Upper lobe of left lung (tissue), 4 donors: ENCODE measurements at regions not wholly inside any gene's neighbourhood (a gene's known extent, or its start where the extent isn't known, plus 50 kb on each side); places are given as distances from the start of the nearest gene placed in this dataset.
"Not testable (repeated sequence)": the region's sequence is repeated elsewhere in the genome, so short reads cannot be mapped to it uniquely, and the experiment has no call there.

Experiments
- CTCF ChIP-seq, 6 experiments: fragments of 450-650 bp in 4 of 6; fragments of 200-600 bp in 2 of 6; sonication (generic) in 2 of 6; IDR thresholded peaks; one replicate each; pipeline ENCODE4 v1.5.1; 2016 to 2019; ENCODE audit warnings: antibody characterized with exemption in 6 of 6
- EP300 ChIP-seq, 4 donors: sonication (generic); formaldehyde crosslinking; IDR thresholded peaks; one replicate each; pipeline ENCODE4 v1.5.1; 2017; ENCODE audit warnings: antibody characterized with exemption in 4 of 4, control low read depth in 2 of 4
- POLR2A ChIP-seq, 4 donors: fragments of 450-650 bp; IDR thresholded peaks; one replicate each; pipeline ENCODE4 v1.5.1; 2016 to 2017; ENCODE audit warnings: antibody characterized with exemption in 4 of 4, mild to moderate bottlenecking in 2 of 4

- not testable (repeated sequence) for TF ChIP-seq CTCF, POLR2A, EP300 (IDR thresholded peaks at IDR 0.05)
These were observed 3705.7 kb upstream of the OR11H1 start for GRCh38 chr22:11822326-11822725.
